HUES64 (cell line): ENCODE measurements at regions not wholly inside any gene's neighbourhood (a gene's known extent, or its start where the extent isn't known, plus 50 kb on each side); places are given as distances from the start of the nearest gene placed in this dataset.

ENCODE experiments used
- H3K27ac ChIP-seq: 2 replicates; pipeline ENCODE4 v1.7.0; 2013; ENCODE audit warnings: low read depth, low read length, inconsistent platforms
- H3K27me3 ChIP-seq: 2 replicates; pipeline ENCODE4 v1.6.1; 2013; ENCODE audit warnings: mild to moderate bottlenecking, low read length; ENCODE audit not compliant: insufficient read depth
- H3K36me3 ChIP-seq: 2 replicates; pipeline ENCODE4 v1.6.1; 2013; ENCODE audit warnings: mild to moderate bottlenecking, low read length; ENCODE audit not compliant: insufficient read depth
- H3K4me1 ChIP-seq: 2 replicates; pipeline ENCODE4 v1.6.1; 2013; ENCODE audit warnings: mild to moderate bottlenecking, low read length, moderate library complexity; ENCODE audit not compliant: insufficient read depth
- H3K4me3 ChIP-seq: 2 replicates; pipeline ENCODE4 v1.5.1; 2013; ENCODE audit warnings: mild to moderate bottlenecking, low read length, moderate library complexity
- H3K9ac ChIP-seq: 2 replicates; pipeline ENCODE4 v1.6.1; 2013; ENCODE audit warnings: mild to moderate bottlenecking, low read depth, low read length
- H3K9me3 ChIP-seq: 2 replicates; pipeline ENCODE4 v1.6.1; 2013; ENCODE audit warnings: low read depth, low read length; ENCODE audit not compliant: insufficient read depth
- WGBS: fragments of 150-250, 120-280 bp; methylation state at CpG from one replicate; pipeline ENCODE4 v1.1.7; 2013; ENCODE audit warnings: missing lambda C conversion rate; 5-methylcytosine and 5-hydroxymethylcytosine counted together

DNA sequence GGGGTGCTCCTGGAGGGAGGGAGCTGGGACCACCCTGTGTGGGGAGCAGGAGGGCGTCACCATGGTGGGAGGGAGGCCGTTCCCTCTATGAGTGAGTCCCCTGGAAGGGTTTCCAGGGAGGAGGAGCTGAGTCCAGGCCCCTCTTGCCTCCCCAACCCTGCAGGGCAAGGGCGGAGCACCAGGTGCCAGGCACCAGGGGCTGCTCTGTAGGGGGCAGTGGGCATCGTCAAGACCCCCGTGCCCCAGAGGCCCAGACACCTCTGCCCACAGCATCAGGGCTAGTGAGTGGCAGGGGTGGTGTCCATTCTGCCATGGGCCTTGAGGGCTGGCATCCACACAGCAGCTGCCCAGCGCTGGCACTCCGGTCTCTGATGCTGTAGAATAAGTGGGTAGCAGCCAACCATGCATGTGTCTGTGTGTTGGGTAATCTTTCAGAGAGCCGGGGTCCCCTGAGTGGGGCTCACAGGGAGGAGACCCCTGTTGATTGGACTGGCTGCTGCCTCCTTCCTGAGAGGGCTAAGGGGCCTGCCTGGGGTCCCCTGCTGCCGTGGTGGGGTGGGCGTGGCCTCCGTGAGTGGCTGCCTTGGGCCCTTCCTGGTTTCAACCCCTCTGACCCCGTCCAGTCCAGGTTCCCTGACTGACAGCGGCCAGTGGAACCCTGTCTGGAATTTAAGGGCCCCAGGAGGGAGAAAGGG, 72.7 kb upstream of the RNU6ATAC start:
- no peak overlapping the region for H3K27ac ChIP-seq
- WGBS: 91% methylated on average over 13 of the region's 13 CpGs
- H3K36me3 ChIP-seq: no peaks in the 10 kb centered on the region
- H3K9me3 ChIP-seq: no peaks in the 10 kb centered on the region
- no peaks in the 10 kb centered on the region for H3K4me1 ChIP-seq
- H3K27me3 ChIP-seq: no peaks in the 10 kb centered on the region
- no peak overlapping the region for H3K4me3 ChIP-seq
- no peak overlapping the region for H3K9ac ChIP-seq

DNA sequence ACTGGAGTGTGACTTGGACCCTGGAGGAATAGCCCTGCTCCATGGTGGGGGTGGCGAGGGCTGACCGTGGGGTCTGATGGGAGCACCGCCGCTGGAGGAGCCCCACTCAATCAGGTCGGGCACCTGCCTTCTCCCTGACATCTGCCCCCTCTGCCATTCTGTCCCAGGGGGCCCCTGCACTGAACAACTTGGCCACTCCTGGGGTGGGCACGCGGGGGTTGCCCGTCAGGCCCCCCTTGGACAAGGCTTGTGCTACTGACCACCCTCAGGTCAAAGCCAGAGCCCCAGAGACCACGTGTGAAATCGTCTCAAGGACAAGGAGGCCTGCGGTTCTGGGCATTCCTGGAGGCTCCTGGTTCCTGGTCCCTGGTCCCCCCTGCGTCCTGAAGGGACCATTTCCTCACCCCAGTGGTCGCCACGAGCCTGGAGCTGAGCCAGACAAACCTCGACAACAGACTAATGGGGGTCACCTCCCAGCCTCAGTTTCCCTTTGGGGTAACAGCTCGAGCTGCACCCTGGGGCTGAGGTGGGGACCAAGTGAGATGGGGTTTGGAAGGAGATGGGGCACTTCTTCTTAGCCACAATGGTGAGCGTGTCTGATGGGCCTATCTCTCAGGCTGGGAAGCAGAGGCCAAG, 73.4 kb upstream of the RNU6ATAC start:
- Histone ChIP-seq H3K4me1 (no peaks in the 10 kb centered on the region), H3K9me3 (no peaks in the 10 kb centered on the region), H3K27me3 (no peaks in the 10 kb centered on the region), H3K36me3 (no peaks in the 10 kb centered on the region), H3K4me3 (no peak overlapping the region), H3K27ac (no peak overlapping the region), H3K9ac (no peak overlapping the region)
- WGBS: 95% methylated on average over 17 of the region's 17 CpGs

DNA sequence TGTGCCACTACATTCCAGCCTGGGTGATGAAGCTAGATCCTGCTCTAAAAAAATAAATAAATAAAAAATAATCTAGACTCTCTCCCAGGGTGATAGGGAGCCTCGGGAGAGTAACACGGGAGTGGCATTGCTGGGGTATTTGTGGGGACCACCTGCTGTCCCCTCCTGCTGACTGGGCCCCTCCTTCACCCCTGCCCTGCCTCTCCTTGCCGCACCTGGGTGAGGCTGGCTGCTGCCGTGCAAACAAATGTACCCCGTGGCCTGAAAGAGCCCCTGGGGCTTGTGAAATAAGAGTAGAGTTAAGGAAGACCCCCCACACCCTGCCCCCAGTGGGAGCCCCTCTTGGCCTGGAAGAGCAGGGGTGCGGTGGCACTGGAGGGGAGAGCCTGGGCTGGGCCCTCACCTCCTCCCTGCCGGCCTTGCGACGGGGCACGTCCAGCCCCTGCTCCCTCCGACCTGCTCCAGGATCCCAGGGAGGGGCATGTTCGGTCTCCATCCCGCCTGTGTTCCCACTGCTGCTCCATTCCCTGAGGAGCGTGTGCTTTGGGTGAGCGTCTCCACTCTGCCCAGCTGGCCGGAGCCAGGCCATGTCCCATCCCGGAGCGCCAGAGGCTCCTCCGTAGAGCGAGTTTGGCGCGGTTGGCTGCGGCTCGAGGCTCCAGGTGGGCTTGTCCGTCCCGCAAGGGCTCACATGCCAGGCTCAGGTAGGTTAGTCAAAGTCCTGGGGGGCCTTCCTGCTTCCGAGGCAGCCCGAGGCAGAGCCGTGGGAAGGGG, 75.0 kb upstream of the RNU6ATAC start:
- no peaks in the 10 kb centered on the region for H3K36me3 ChIP-seq
- no peaks in the 10 kb centered on the region for H3K4me1 ChIP-seq
- no peaks in the 10 kb centered on the region for H3K27me3 ChIP-seq
- no peak overlapping the region for H3K27ac ChIP-seq
- WGBS: 88% methylated on average over 26 of the region's 29 CpGs
- H3K9ac ChIP-seq: no peak overlapping the region
- no peak overlapping the region for H3K4me3 ChIP-seq
- no peaks in the 10 kb centered on the region for H3K9me3 ChIP-seq

DNA sequence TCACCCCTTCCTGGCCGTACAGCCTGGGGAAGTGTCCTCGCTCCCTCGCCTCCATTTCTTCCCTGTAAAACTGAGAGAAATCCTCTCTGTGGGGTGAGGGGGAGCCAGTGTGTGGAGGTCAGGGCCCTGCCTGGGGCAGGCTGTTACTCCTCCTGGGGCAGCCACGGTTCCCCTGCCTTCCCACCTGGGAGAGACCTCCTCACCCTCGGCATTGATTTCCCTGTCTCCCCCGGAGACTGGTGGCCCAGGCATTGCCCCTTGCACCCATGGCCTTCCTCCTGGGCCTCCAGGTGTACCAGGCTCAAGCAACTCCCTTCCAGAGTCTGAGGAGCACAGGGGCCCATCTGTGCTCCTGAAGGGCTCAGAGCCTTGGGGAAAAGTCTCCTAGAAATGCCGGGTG, 75.6 kb upstream of the RNU6ATAC start:
- WGBS: 91% methylated on average over 7 of the region's 7 CpGs
- Histone ChIP-seq H3K36me3 (no peaks in the 10 kb centered on the region), H3K9me3 (no peaks in the 10 kb centered on the region), H3K27me3 (no peaks in the 10 kb centered on the region), H3K4me3 (no peak overlapping the region), H3K27ac (no peak overlapping the region), H3K4me1 (no peaks in the 10 kb centered on the region), H3K9ac (no peak overlapping the region)

DNA sequence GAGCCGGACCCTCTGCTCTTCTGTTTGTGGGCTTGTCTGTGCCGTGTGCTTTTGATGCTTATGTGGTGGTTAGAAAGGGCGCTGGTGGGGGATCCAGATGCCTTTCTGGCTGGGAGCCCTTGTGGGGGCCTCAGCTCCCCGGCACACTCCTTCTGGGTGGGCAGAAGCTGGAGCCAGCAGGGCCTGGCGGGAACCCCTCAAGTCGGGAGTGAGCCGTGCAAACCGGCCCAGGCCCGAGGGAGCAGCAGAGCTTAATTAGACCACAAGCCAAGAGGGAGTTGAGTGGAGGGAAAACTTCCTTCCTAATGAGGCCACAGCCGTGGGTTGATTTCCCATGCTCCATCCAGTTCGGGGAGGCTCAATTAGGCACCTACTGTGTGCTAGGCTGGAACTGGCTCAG, 76.0 kb upstream of the RNU6ATAC start:
- H3K36me3 ChIP-seq: no peaks in the 10 kb centered on the region
- WGBS: 83% methylated on average over 11 of the region's 11 CpGs
- no peaks in the 10 kb centered on the region for H3K9me3 ChIP-seq
- no peaks in the 10 kb centered on the region for H3K27me3 ChIP-seq
- no peak overlapping the region for H3K9ac ChIP-seq
- H3K4me1 ChIP-seq: no peaks in the 10 kb centered on the region
- H3K27ac ChIP-seq: no peak overlapping the region
- no peak overlapping the region for H3K4me3 ChIP-seq

DNA sequence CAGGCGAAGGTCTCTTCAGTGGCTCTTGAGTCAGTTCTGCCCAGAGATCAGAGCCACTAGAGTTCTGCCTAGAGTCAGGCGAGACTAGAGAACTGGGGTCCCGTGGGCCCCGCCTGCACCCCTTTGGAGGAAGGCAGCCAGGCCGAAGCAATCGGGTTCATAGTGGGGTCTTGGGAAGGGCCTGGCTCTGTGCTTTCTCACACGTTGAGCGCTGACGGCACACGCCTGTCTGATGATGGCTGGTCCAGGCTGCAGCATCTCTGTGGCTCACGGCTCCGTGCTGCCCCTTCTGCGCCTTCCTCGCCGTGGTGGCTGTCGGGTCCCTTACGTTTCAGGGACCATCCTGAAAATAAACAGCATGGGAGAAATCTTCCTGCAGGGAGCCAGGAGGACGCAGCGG, 78.3 kb upstream of the RNU6ATAC start:
- H3K27me3 ChIP-seq: no peaks in the 10 kb centered on the region
- H3K9me3 ChIP-seq: peaks cover 3% of the 10 kb centered on the region; the same call in 1 of the 2 replicates
- no peak overlapping the region for H3K9ac ChIP-seq
- H3K27ac ChIP-seq: no peak overlapping the region
- H3K4me3 ChIP-seq: no peak overlapping the region
- no peaks in the 10 kb centered on the region for H3K36me3 ChIP-seq
- H3K4me1 ChIP-seq: no peaks in the 10 kb centered on the region
- 91% methylated on average over 19 of the region's 19 CpGs for WGBS

DNA sequence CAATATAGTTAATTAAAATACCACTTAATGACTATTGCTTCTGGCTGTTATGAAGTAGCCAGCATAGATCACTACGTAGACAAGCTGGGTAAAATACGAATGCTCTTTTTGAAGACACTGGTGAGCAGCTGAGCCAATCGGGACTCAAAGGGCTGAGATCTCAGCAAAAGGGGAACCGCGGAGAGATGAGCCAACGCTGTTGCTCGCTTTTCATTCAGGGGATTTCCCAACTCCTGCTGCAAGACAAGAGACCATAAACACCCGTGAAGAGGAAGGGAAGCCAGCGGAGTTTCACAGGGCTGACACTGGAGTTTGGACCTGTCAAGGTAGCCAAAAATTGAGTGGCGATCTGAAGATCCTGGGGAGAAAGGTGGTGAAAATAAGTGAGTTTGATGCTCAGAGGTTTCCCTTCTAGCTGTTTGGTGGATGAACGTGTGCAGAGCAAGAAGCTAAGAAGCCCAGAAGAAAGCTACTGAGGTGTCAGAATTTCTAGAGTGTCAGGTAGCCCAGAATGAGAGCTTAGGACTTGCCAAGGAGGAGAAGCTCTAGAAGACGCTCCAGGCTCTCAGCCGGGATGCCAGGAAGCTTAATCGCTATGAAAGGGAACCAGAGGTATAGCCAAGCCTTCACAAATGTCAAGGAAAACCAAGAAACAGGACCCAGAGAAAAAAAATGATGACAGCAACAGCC, 79.6 kb upstream of the RNU6ATAC start:
- H3K27me3 ChIP-seq: no peaks in the 10 kb centered on the region
- H3K27ac ChIP-seq: no peak overlapping the region
- H3K4me3 ChIP-seq: no peak overlapping the region
- no peak overlapping the region for H3K9ac ChIP-seq
- no peaks in the 10 kb centered on the region for H3K36me3 ChIP-seq
- WGBS: 73% methylated on average over 14 of the region's 14 CpGs
- no peaks in the 10 kb centered on the region for H3K4me1 ChIP-seq
- peaks cover 9% of the 10 kb centered on the region; the same call in 1 of the 2 replicates for H3K9me3 ChIP-seq

DNA sequence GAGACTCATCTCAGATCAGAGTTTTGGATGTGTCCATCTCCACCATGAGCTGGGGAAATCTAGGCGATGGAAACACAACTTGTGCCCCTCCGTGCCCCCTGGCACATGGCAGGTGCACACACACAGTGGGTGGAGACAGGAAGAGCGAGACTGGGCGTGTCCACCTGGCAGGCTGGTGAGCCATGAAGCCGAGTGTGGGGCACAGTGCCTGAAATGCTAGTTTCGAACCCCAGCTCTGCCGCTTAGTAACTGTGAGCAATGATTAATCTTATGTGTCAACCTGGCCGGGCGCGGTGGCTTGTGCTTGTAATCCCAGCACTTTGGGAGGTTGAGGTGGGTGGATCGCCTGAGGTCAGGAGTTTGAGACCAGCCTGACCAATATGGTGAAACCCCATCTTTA, 80.8 kb upstream of the RNU6ATAC start:
- no peaks in the 10 kb centered on the region for H3K4me1 ChIP-seq
- H3K4me3 ChIP-seq: no peak overlapping the region
- 95% methylated on average over 11 of the region's 11 CpGs for WGBS
- no peaks in the 10 kb centered on the region for H3K36me3 ChIP-seq
- H3K9me3 ChIP-seq: peaks cover 9% of the 10 kb centered on the region; the same call in 1 of the 2 replicates
- H3K27ac ChIP-seq: no peak overlapping the region
- no peak overlapping the region for H3K9ac ChIP-seq
- H3K27me3 ChIP-seq: no peaks in the 10 kb centered on the region

DNA sequence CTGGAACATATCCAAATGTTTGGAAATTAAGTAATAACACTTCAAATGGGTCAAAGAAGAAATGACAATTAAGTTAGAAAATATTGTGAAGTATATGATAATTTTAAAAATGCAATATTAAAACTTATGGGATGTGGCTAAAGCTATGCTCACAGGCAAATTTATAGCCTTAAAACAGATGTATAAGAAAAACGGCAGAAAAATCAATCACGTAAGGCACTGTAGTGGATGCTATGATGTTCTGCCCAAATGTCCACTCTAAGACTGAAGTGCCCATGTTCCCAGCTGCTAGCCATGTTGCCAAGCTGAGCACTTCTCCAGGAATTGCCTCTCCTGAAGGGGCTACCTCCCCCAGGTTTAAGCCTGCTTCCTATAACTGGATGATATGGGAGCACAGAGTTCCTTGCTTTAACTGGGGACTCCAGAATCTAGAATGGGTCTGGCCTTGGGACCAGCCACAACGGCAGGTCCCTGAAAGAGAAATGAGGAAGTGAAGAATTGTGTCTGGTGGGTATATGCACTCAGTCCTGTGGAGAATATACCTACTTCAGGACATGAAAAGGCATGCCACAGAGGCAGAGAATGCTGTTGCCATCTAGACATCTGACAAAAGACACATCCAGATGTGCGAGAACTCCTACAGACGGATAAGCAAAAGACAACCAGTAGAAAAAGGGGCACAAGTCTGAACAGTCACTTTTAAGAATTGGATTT, 78.2 kb upstream of the RXRA start:
- Histone ChIP-seq H3K9me3 (peaks cover 9% of the 10 kb centered on the region; the same call in 1 of the 2 replicates), H3K9ac (no peak overlapping the region), H3K36me3 (no peaks in the 10 kb centered on the region), H3K4me1 (no peaks in the 10 kb centered on the region), H3K27me3 (no peaks in the 10 kb centered on the region), H3K4me3 (no peak overlapping the region), H3K27ac (no peak overlapping the region)
- whole genome bisulfite sequencing: 87% methylated on average over 5 of the region's 5 CpGs

DNA sequence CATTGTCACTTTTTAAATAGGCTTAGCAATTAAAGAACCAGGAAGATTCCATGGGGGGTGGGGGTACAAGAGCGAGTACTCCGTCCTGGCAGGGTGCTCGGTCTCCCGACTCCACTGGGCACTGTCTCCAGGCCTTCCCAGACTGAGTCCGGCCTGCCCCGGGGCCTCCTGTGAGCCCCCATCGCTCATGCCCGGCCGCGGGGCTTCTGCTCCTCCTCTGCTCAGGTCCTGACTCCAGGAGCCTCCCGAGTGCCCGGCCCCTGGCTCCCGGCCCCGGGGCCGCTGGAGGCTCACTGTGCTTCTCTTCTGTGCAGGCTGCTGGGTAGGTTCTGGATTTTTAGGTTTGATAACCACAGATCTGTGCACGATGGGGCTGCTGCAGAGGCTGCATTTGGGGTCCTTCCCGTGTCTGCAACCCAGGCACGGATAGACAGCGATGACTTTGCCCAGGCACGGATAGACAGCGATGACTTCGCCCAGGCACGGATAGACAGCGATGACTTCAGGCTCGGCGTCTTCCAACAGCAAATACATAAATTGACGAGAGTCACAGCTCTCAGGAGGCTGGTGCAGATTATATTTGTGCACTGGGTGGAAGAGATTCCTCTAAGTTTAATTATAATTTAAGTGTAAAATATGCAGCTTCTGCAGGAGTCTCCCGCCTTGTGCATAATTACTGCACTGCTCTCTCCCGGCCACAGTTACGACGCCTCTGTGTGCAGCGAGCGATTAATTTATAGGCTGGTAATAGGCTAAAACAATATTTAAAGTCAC, 74.8 kb upstream of the RXRA start:
- peaks cover 9% of the 10 kb centered on the region; the same call in 1 of the 2 replicates for H3K9me3 ChIP-seq
- 92% methylated on average over 32 of the region's 33 CpGs for WGBS

More for the DNA sequence above, 74.8 kb upstream of the RXRA start:
- Histone ChIP-seq H3K9ac (no peak overlapping the region), H3K36me3 (no peaks in the 10 kb centered on the region), H3K4me1 (no peaks in the 10 kb centered on the region), H3K4me3 (no peak overlapping the region), H3K27ac (no peak overlapping the region), H3K27me3 (no peaks in the 10 kb centered on the region)
